KOPT-K1 (cell line): ENCODE measurements at regions not wholly inside any gene's neighbourhood (a gene's known extent, or its start where the extent isn't known, plus 50 kb on each side); places are given as distances from the start of the nearest gene placed in this dataset.

Experiments
- H3K27ac ChIP-seq: fragments of 200-600 bp; sonication (generic); 2 replicates; pipeline ENCODE4 v1.5.1; 2016; ENCODE audit warnings: antibody characterized with exemption, mild to moderate bottlenecking, low read depth, low read length; ENCODE audit not compliant: poor library complexity, severe bottlenecking
- H3K36me3 ChIP-seq: fragments of 200-600 bp; sonication (generic); 2 replicates; pipeline ENCODE4 v1.5.1; 2017; ENCODE audit warnings: antibody characterized with exemption, mild to moderate bottlenecking, low read length, moderate library complexity; ENCODE audit not compliant: insufficient read depth
- H3K9me3 ChIP-seq: fragments of 200-600 bp; sonication (generic); 2 replicates; pipeline ENCODE4 v1.5.1; 2017; ENCODE audit warnings: antibody characterized with exemption, low read length, mild to moderate bottlenecking; ENCODE audit not compliant: insufficient read depth, poor library complexity, severe bottlenecking

DNA sequence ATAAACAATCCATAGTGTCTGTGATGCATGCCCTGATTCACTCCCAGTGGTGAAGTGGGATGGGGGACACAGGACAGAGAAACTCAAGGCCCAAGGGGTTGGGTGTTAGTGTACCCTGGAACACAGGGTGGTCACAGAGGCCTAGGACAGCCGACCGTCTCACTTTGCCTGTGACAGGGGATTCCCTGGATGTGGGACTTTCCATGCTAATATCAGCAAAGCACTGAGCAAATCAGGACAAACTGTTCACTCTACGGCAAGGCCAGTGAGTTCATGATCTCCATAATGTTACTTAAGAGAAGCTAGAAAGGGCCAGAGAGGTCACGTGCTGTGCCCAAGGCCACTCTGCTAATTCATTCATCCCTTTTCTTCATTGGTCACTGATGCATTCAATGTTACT, 158.7 kb upstream of the RBPJ start:
- no peak overlapping the region for H3K27ac ChIP-seq
- no peaks in the 10 kb centered on the region for H3K36me3 ChIP-seq
- H3K9me3 ChIP-seq = peaks cover 6% of the 10 kb centered on the region

DNA sequence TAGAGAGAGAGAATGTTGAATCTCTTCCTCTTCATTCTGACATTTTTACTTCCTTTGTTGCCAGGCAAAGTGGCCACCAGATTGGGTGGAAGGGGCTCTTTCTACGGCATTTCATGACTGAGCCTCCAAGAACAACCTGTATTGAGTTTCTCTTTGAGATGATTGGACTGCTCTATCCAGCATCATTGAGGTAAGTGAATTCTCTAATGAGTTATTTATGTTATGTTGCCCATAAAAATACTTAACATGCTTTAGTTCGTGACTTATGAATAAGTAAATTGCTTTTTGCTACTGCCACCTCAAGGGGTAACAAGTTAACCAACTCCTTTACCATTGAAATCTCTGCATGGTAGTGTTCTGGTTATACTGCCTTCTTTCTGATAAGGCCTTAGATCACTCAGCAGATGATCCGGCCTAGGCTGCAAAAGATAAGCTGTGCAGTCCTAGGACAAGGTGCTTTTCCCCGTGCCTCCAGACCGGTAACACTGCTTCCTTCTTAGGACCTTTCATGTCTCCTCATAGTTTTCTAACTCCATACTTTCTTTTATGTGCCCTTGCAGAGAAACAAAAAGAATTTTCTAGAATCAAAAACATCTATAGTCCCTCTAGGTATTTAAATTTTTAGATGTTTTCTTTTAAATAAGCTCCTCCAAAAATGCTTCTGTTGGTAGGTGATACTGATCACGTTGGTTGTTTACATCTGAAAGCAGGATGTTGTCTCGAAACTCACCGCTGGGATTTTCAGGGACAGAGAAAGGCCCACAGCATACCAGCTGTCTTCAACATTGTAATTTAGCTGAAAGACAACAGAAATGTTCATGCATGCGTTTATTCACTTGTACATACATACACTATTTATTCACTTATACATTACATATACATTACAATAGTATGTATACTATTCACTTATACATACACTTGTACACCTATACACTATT, 157.1 kb upstream of the RBPJ start:
- peaks cover 6% of the 10 kb centered on the region for H3K9me3 ChIP-seq
- H3K27ac ChIP-seq = no peak overlapping the region
- H3K36me3 ChIP-seq = no peaks in the 10 kb centered on the region

DNA sequence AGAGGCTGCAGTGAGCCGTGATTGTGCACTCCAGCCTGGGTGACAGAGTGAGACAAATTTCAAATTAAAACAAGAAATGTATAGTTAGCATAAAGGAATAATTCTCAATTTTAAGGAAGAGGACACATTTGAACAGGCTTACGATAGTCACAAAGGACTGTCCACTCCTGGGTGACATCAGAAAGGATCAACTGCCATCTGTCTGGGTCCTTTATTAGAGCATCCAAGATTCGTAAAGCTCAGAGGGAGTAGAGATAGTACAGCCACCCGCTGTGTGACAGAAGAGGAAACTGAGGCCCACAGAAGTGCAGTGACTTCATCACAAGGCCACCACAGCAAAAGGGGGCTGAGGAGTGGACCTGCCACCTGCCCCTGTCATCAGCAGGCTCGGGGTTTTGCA, 149.3 kb upstream of the RBPJ start:
- H3K36me3 ChIP-seq = no peaks in the 10 kb centered on the region
- no peak overlapping the region for H3K27ac ChIP-seq
- no peaks in the 10 kb centered on the region for H3K9me3 ChIP-seq

DNA sequence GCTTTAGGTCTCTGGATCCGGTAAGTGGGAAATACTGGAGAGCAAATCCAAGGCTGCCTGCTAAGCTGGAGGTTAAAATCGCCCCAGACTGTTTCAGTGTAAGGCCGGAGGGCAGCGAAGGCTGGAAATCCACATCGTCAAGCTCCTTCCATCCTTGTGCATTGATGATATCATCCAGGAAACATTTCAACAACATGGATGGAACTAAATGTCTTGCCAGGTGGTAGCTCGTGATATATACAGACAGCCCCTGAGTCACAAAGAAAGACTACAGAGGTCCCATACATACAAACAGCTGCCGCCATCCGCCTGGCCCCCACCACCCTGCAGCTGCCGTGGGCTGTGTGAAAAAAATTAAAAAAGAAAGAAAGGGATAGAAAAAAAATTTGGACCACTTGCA, 148.9 kb upstream of the RBPJ start:
- Histone ChIP-seq H3K9me3 (no peaks in the 10 kb centered on the region), H3K27ac (no peak overlapping the region), H3K36me3 (no peaks in the 10 kb centered on the region)

DNA sequence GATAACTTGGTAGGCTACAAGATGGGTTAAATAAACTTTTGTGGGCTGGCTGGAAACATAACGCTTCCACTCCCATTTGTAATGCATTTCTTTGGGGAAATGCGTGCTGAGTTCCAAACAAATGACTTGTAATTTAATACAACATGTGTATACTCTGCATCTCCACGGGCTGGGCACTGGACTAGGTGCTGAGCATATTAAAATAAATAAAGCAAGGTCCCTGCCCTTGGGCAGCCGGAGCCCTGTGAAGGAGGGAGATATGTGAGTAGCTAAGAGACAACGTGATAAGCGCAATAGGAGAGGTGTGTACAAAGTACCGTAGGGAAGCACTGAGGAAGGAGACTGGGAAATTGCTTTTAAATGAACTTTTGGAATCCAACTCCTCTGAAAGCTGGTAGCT, 147.2 kb upstream of the RBPJ start:
- H3K27ac ChIP-seq = no peak overlapping the region

DNA sequence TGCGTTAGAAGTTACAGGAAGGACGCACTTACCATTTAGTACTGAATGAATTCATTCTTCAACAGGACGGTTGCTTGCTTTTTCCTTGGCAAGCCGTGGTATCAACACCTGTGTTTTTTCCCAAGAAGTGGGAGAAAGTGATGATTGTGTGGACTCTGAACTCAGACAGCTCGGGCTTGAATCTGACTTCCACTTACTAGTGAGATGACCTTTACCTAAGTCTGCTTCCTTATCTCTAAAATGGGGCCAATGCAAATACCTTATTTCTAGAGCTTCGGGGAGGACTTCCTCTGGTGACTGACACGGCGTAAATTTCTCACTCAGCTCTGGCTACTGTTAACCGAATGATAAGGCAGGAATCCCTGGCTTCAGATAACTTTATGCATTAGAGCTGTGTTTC, 146.8 kb upstream of the RBPJ start:
- H3K9me3 ChIP-seq = no peaks in the 10 kb centered on the region
- no peaks in the 10 kb centered on the region for H3K36me3 ChIP-seq
- H3K27ac ChIP-seq = no peak overlapping the region

More for the DNA sequence above, 147.2 kb upstream of the RBPJ start:
- H3K9me3 ChIP-seq = no peaks in the 10 kb centered on the region
- no peaks in the 10 kb centered on the region for H3K36me3 ChIP-seq

DNA sequence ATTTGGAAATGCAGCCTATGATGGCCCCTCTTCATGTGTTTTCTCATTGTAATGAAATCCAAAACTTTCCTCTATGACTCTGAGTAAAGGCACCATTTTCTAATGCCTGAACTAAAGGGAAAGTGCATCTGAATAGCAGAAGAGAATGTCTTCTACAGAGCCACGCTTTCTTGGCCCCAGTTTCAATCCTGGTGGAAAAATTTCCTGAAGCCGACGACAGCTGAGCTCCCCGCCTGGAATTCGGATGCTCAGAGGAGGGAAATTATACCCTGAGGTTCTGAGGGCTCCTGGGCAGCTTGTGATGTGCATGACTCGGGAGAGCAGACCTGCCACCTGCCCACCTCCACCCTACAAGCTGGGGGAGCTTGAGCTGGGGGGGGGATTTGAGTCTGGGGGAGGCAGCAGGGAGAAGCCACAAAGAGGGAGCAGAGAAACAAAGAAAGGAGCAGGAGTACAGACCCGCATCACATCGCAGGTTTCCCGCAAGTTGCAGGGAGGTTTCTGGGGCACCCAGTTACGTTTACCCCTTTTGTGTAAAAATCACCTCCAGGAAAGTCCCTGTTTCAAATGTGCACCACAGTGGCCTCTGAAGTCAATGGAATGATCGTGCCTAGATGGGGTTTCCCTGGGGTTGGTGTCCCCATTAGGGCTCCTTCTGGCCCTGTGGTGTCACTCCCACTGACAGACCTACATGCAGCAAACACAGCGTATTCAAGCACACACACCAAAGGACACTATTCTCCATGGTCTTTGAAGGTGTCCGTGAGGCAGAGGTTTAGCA, 145.6 kb upstream of the RBPJ start:
- H3K36me3 ChIP-seq = no peaks in the 10 kb centered on the region
- no peaks in the 10 kb centered on the region for H3K9me3 ChIP-seq
- no peak overlapping the region for H3K27ac ChIP-seq

DNA sequence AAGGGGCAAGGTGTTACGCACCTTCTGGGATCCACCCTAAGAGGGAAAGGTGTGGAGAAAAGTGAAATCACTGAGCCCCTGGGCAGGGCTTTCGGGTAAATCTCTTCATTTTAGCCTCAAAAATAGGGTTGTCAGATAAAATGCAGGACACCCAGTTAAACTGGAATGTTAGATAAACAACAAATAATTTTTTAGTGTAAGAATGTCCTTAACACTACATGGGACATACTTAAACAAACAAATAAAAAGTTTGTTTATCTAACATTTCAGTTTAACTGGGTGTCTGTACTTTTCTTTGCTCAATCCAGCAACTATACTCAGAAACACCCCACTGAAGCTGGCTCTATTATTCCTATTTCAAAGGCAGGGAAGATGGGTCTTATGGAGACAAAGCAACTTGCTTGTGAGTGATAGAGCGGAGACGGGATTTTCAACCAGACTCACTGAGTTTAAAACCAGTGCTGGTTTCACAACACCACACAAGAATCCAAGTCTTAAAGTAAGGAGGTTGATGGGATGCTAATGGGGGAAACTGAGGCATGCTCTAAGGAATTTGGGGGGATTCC, 144.8 kb upstream of the RBPJ start:
- no peaks in the 10 kb centered on the region for H3K9me3 ChIP-seq
- H3K27ac ChIP-seq = no peak overlapping the region
- no peaks in the 10 kb centered on the region for H3K36me3 ChIP-seq

DNA sequence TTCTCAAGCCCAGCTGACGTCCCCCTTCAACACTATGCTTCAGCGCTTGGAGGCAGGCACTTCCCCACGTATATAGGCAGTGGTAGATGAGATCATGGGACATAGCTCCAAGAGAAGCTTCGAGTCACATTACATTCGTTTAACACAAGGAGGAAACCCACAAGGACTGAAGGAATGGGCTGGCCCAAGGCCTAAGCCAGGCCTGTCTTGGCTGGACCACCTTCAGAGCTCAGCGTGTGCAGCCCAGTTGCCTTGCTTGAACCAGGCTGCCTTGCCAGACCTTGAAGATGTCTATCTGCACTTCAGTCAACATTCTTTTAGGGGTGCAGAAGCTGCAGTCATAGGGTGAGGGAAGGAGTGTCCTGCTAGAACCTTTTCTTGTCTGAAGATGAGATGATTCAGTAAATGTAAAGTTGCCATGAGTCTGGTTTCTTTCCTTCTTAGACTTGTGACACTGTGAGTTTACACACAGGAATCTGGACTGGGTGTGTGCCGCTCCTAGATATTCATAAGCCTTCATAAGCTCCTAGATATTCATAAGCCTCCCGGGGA, 144.1 kb upstream of the RBPJ start:
- H3K9me3 ChIP-seq = no peaks in the 10 kb centered on the region

DNA sequence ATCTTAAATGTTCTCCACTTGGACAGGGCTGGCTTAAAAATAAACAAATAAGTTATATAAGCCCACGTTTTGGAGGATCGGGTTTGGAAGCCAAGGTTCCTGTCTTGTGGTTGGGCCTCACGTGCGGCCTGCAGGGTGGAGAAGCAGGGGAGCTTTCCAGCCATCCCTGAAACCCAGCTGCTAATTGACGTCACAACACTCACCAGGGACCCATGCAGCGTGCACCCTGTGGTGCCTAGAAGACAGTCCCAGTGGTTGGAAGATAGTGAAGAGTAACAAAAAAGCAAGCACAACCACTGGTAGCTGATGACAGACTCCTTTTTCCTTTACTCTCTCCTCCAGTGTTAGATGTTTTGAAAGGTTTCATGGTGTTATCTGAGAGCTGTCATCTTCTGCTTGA, 142.0 kb upstream of the RBPJ start:
- Histone ChIP-seq H3K36me3 (no peaks in the 10 kb centered on the region), H3K9me3 (no peaks in the 10 kb centered on the region), H3K27ac (no peak overlapping the region)

More for the DNA sequence above, 144.1 kb upstream of the RBPJ start:
- Histone ChIP-seq H3K36me3 (no peaks in the 10 kb centered on the region), H3K27ac (no peak overlapping the region)

DNA sequence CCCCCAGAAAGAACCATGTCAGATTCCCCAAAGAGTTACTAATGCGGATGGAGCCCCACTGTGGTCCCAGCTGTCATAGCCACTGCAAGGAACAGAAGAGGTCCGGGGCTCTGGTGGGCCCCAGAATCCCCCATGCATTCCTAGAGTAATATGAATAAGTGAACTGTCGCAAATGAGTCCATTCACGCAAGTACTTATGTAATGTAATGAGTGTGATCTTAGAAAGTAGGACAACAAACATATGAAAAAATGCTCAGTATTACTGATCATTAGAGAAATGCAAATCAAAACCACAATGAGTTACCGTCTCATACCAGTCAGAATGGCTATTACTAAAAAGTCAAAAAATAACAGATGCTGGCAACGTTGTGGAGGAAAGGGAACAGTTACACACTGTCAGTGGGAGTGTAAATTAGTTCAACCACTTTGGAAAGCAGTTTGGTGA, 141.5 kb upstream of the RBPJ start:
- Histone ChIP-seq H3K9me3 (no peaks in the 10 kb centered on the region), H3K27ac (no peak overlapping the region), H3K36me3 (no peaks in the 10 kb centered on the region)

DNA sequence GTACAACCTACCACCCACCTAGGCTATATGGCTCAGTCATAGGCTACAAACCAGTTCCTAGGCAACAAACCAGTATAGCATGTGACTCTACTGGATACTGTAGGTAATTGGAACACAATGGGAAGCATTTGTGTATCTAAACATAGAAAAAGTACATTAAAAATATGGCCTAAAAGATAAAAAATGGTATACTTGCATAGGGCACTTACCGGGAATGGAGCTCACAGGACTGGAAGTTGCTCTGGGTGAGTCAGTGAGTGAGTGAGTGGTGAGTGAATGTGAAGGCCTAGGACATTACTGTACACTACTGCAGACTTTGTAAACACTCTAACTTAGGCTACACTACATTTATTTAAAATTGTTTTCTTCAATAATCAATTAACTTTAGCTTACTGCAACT, 139.2 kb upstream of the RBPJ start:
- Histone ChIP-seq H3K27ac (no peak overlapping the region), H3K36me3 (no peaks in the 10 kb centered on the region), H3K9me3 (no peaks in the 10 kb centered on the region)

DNA sequence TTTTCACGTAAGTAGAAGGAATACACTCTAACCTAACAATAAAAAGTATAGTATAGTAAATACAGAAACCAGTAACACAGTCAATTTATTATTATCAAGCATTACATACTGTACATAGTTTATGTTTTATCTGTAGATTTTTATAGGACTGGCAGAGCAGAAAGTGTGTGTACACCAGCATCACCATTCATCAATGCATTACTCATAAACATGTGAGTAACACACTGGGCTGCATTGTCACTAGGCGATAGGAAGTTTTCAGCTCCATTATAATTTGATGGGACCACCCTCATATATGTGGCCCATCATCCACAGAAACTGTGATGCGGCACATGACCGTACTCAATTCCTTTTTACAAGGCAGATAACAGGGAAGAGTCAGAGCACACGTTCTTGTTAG, 137.8 kb upstream of the RBPJ start:
- Histone ChIP-seq H3K27ac (no peak overlapping the region), H3K36me3 (no peaks in the 10 kb centered on the region), H3K9me3 (no peaks in the 10 kb centered on the region)

DNA sequence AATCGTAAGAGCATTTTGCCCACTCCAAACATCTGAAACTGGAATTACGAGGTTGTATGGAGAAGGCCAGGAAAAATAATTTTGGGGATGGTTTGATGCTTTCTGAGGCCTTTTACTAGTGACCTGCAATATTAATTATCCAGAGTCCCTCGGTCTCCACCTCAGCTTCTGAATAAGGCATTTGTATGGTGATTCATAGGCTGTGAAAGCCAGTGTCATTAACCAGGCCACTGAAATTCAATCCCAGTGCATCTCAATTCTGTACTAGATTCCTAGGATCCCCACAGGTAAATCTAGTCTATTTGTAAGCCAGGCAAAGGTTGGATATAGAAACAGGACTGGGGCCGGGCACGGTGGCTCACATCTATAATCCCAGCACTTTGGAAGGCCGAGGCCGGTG, 135.4 kb upstream of the RBPJ start:
- no peak overlapping the region for H3K27ac ChIP-seq
- no peaks in the 10 kb centered on the region for H3K9me3 ChIP-seq
- no peaks in the 10 kb centered on the region for H3K36me3 ChIP-seq

DNA sequence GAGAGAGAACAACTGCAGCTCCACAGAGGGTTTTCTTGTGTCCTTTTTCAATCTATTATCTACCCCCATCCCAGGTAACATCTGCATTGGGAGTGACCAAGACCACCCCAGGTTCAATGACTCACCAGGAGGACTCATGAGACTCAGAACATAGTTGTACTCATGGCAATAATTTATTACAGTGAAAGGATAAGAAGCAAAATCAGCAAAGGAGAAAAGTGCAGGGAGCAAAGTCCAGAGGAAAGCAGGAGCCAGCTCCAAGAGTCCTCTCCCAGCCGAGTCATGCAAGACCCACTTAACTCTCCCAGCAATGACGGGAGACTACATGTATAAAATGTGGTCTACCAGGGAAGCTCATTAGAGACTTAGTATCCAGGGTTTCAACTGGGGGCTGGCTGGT, 129.5 kb upstream of the RBPJ start:
- Histone ChIP-seq H3K9me3 (no peaks in the 10 kb centered on the region), H3K27ac (no peak overlapping the region), H3K36me3 (no peaks in the 10 kb centered on the region)
